ENCODE measurements at regions not wholly inside any gene's neighbourhood (a gene's known extent, or its start where the extent isn't known, plus 50 kb on each side); places are given as distances from the start of the nearest gene placed in this dataset.

DNA sequence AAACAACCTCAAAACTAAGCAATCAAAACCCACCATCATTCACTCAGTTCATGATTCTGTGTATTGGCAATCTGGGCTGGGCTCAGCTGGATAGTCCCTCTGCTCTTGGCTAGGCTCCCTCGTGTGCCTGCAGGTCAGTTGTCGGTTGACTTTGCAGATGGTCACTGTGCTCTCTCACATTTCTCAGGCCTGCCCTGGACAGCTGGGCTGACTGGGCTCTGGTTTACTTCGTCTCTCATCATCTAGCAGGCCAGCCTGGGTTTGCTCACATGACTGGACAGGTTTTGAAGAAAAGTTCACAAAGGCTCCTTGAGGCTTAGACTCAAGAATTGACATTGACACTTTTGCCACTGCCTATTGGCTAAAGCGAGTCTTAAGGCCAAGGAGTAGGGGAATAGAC lies 105.0 kb upstream of the CTNNB1 start:
- no peaks in the 10 kb centered on the region for H3K4me1 ChIP-seq (ENCODE audit: insufficient read depth, low read length, poor library complexity, severe bottlenecking)
- no peaks in the 10 kb centered on the region for H3K36me3 ChIP-seq (ENCODE audit: insufficient read depth, low read length)
- H3K79me2 ChIP-seq (ENCODE audit: insufficient read depth, low read length): no peaks in the 10 kb centered on the region
- H3K9ac ChIP-seq (ENCODE audit: low read depth, low read length, poor library complexity, severe bottlenecking): no peak overlapping the region
- no peaks in the 10 kb centered on the region for H3K27me3 ChIP-seq (ENCODE audit: insufficient read depth, low read length, poor library complexity, severe bottlenecking)
- no peak for TF ChIP-seq EZH2phosphoT487 (IDR thresholded peaks at IDR 0.05; ENCODE audit: borderline replicate concordance)
- TF ChIP-seq, protein P1, sequence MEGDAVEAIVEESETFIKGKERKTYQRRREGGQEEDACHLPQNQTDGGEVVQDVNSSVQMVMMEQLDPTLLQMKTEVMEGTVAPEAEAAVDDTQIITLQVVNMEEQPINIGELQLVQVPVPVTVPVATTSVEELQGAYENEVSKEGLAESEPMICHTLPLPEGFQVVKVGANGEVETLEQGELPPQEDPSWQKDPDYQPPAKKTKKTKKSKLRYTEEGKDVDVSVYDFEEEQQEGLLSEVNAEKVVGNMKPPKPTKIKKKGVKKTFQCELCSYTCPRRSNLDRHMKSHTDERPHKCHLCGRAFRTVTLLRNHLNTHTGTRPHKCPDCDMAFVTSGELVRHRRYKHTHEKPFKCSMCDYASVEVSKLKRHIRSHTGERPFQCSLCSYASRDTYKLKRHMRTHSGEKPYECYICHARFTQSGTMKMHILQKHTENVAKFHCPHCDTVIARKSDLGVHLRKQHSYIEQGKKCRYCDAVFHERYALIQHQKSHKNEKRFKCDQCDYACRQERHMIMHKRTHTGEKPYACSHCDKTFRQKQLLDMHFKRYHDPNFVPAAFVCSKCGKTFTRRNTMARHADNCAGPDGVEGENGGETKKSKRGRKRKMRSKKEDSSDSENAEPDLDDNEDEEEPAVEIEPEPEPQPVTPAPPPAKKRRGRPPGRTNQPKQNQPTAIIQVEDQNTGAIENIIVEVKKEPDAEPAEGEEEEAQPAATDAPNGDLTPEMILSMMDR (conservative IDR thresholded peaks at IDR 0.05; ENCODE audit: low read length): no peak
- no peak overlapping the region for H2AFZ ChIP-seq (ENCODE audit: low read length)
- H3K9me2 ChIP-seq (replicated peaks; ENCODE audit: low read depth, low read length): no peaks in the 10 kb centered on the region
- no peaks in the 10 kb centered on the region for H3F3A ChIP-seq (ENCODE audit: low read depth)
- no peak overlapping the region for H3K4me3 ChIP-seq (ENCODE audit: low read length, poor library complexity, severe bottlenecking)
- no peak overlapping the region for H3K4me2 ChIP-seq (ENCODE audit: low read depth, low read length, poor library complexity, severe bottlenecking)
- H3K9me3 ChIP-seq (ENCODE audit: insufficient read depth, low read depth, low read length): no peaks in the 10 kb centered on the region
- H4K20me1 ChIP-seq (ENCODE audit: insufficient read depth, low read length, poor library complexity, severe bottlenecking): no peaks in the 10 kb centered on the region

DNA sequence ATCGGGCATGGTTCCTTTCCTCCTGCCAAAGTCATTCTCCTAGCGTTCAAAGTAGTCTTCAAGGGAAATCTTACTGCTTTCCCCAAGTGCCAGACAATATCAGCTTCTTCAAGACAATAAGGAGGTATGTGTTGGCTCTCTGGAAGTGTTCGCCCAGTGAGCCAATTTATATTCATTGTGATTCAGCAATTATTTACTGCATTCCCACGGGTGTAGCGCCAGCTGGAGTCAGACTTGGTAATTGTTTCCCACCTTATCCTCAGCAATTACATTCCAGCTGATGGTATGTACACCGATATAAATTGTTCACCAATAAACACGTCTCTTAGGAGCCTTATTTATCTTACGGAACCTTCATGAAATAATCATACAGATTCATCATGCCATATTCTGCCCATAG lies 103.6 kb upstream of the CTNNB1 start:
- H4K20me1 ChIP-seq (ENCODE audit: insufficient read depth, low read length, poor library complexity, severe bottlenecking): no peaks in the 10 kb centered on the region
- H3K9me3 ChIP-seq (ENCODE audit: insufficient read depth, low read depth, low read length): no peaks in the 10 kb centered on the region
- no peaks in the 10 kb centered on the region for H3K9me2 ChIP-seq (replicated peaks; ENCODE audit: low read depth, low read length)
- no peaks in the 10 kb centered on the region for H3K27me3 ChIP-seq (ENCODE audit: insufficient read depth, low read length, poor library complexity, severe bottlenecking)
- H3K4me3 ChIP-seq (ENCODE audit: low read length, poor library complexity, severe bottlenecking): no peak overlapping the region
- no peak for TF ChIP-seq EZH2phosphoT487 (IDR thresholded peaks at IDR 0.05; ENCODE audit: borderline replicate concordance)
- TF ChIP-seq, protein P1 (conservative IDR thresholded peaks at IDR 0.05; ENCODE audit: low read length): no peak
- H3K4me2 ChIP-seq (ENCODE audit: low read depth, low read length, poor library complexity, severe bottlenecking): no peak overlapping the region
- no peaks in the 10 kb centered on the region for H3F3A ChIP-seq (ENCODE audit: low read depth)
- no peaks in the 10 kb centered on the region for H3K79me2 ChIP-seq (ENCODE audit: insufficient read depth, low read length)
- no peak overlapping the region for H2AFZ ChIP-seq (ENCODE audit: low read length)
- no peak overlapping the region for H3K9ac ChIP-seq (ENCODE audit: low read depth, low read length, poor library complexity, severe bottlenecking)
- H3K36me3 ChIP-seq (ENCODE audit: insufficient read depth, low read length): no peaks in the 10 kb centered on the region
- no peaks in the 10 kb centered on the region for H3K4me1 ChIP-seq (ENCODE audit: insufficient read depth, low read length, poor library complexity, severe bottlenecking)

DNA sequence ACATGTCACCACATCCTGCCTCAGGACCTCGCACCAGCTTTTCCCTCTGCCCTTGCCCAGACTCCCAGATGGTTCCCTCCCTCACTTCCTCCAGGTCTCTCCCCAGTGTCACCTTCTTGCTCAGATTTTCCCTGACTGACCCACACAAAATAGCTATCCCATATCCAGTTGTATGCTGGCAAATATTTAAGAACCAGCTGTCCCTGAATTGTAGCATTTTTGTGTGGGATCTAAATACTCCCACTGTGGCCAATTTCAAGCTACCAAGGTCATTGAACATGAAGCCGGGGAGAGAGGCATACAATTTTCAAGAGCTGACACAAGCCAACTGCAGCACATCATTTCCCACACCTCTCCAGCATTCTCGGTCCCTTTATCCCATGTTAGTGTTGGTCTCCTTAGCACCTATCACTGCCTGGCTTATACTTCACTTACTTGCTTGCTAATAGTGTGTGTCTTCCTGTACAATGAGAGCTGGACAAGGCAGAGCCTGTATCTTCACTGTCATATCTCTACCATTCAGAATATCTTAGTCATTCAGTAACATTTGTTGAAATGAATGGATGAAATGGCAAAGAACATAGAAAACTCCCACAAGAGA lies 101.3 kb upstream of the CTNNB1 start:
- Histone ChIP-seq H3K9me3 (ENCODE audit: insufficient read depth, low read depth, low read length) (no peaks in the 10 kb centered on the region), H3F3A (ENCODE audit: low read depth) (no peaks in the 10 kb centered on the region), H3K4me3 (ENCODE audit: low read length, poor library complexity, severe bottlenecking) (no peak overlapping the region), H3K36me3 (ENCODE audit: insufficient read depth, low read length) (no peaks in the 10 kb centered on the region), H3K4me2 (ENCODE audit: low read depth, low read length, poor library complexity, severe bottlenecking) (no peak overlapping the region), H3K4me1 (ENCODE audit: insufficient read depth, low read length, poor library complexity, severe bottlenecking) (no peaks in the 10 kb centered on the region), H4K20me1 (ENCODE audit: insufficient read depth, low read length, poor library complexity, severe bottlenecking) (no peaks in the 10 kb centered on the region), H3K9me2 (replicated peaks; ENCODE audit: low read depth, low read length) (no peaks in the 10 kb centered on the region), H3K9ac (ENCODE audit: low read depth, low read length, poor library complexity, severe bottlenecking) (no peak overlapping the region), H2AFZ (ENCODE audit: low read length) (no peak overlapping the region), H3K27me3 (ENCODE audit: insufficient read depth, low read length, poor library complexity, severe bottlenecking) (no peaks in the 10 kb centered on the region), H3K79me2 (ENCODE audit: insufficient read depth, low read length) (no peaks in the 10 kb centered on the region)
- no peak for TF ChIP-seq EZH2phosphoT487 (IDR thresholded peaks at IDR 0.05; ENCODE audit: borderline replicate concordance)
- TF ChIP-seq, protein P1 (conservative IDR thresholded peaks at IDR 0.05; ENCODE audit: low read length): no peak

Measured in Loucy (cell line).